NK-92 treated with Interleukin-12 subunit alpha and Interleukin-12 subunit beta, amount 100 ng/mL, for 24 hours (cell line): ENCODE measurements at regions not wholly inside any gene's neighbourhood (a gene's known extent, or its start where the extent isn't known, plus 50 kb on each side); places are given as distances from the start of the nearest gene placed in this dataset.

Experiments
- DNase-seq: peaks from one replicate; lab custom pipeline; 2025; lab: John Stamatoyannopoulos, UW

GRCh38 chr2:5842326-5842725 lies 150.1 kb downstream of the SOX11 start:
- no peak for DNase-seq

- no peak for DNase-seq
These were observed 153.7 kb downstream of the SOX11 start for GRCh38 chr2:5845798-5846330.

GRCh38 chr2:5846881-5847280 lies 154.7 kb downstream of the SOX11 start:
- DNase-seq: no peak

- DNase-seq: no peak
These were observed 157.4 kb downstream of the SOX11 start for GRCh38 chr2:5849562-5849961.

- no peak for DNase-seq
These were observed 159.2 kb downstream of the SOX11 start for GRCh38 chr2:5851410-5851809.

GRCh38 chr2:5854797-5855196 lies 162.6 kb downstream of the SOX11 start:
- DNase-seq: no peak

- no peak for DNase-seq
These were observed 174.9 kb downstream of the SOX11 start for GRCh38 chr2:5867056-5867455.

GRCh38 chr2:5868931-5869330 lies 176.7 kb downstream of the SOX11 start:
- DNase-seq: no peak

- no peak for DNase-seq
These were observed 177.8 kb downstream of the SOX11 start for GRCh38 chr2:5869936-5870335.

- DNase-seq: no peak
These were observed 185.2 kb downstream of the SOX11 start for GRCh38 chr2:5877360-5877759.

GRCh38 chr2:5885451-5886173 lies 193.4 kb downstream of the SOX11 start:
- no peak for DNase-seq

GRCh38 chr2:5886462-5886861 lies 194.3 kb downstream of the SOX11 start:
- no peak for DNase-seq

- DNase-seq: no peak
These were observed 195.9 kb downstream of the SOX11 start for GRCh38 chr2:5888126-5888525.

- DNase-seq: no peak
These were observed 197.3 kb downstream of the SOX11 start for GRCh38 chr2:5889519-5889918.

GRCh38 chr2:5894355-5894754 lies 202.2 kb downstream of the SOX11 start:
- DNase-seq: no peak

GRCh38 chr2:5895284-5895683 lies 203.1 kb downstream of the SOX11 start:
- DNase-seq: no peak

GRCh38 chr2:5897249-5897648 lies 205.1 kb downstream of the SOX11 start:
- no peak for DNase-seq

GRCh38 chr2:5898667-5899066 lies 206.5 kb downstream of the SOX11 start:
- no peak for DNase-seq

- DNase-seq: no peak
These were observed 213.5 kb downstream of the SOX11 start for GRCh38 chr2:5905661-5906060.

GRCh38 chr2:5908071-5908470 lies 215.9 kb downstream of the SOX11 start:
- no peak for DNase-seq

GRCh38 chr2:5911718-5912117 lies 219.5 kb downstream of the SOX11 start:
- DNase-seq: no peak

GRCh38 chr2:5913711-5914395 lies 221.7 kb downstream of the SOX11 start:
- DNase-seq: no peak

GRCh38 chr2:5914811-5915611 lies 222.8 kb downstream of the SOX11 start:
- no peak for DNase-seq
